HuH-7 (cell line): ENCODE measurements at regions not wholly inside any gene's neighbourhood (a gene's known extent, or its start where the extent isn't known, plus 50 kb on each side); places are given as distances from the start of the nearest gene placed in this dataset.
"Not testable (repeated sequence)": the region's sequence is repeated elsewhere in the genome, so short reads cannot be mapped to it uniquely, and the experiment has no call there.

Source experiments
- DNase-seq: peaks from one replicate; pipeline ENCODE4 v3.0.0; 2011; ENCODE audit warnings: low spot score

- DNase-seq: no peak
These were observed 278.7 kb upstream of the CHRM3 start for GRCh38 chr1:239107676-239108075.

DNA sequence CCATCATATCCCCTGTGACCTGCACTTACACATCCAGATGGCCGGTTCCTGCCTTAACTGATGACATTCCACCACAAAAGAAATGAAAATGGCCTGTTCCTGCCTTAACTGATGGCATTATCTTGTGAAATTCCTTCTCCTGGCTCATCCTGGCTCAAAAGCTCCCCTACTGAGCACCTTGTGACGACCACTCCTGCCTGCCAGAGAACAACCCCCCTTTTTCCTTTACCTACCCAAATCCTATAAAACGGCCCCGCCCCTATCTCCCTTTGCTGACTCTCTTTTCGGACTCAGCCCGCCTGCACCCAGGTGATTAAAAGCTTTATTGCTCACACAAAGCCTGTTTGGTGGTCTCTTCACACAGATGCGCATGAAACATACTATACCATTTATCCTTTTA, 279.7 kb upstream of the CHRM3 start:
- not testable (repeated sequence) for DNase-seq

GRCh38 chr1:239098400-239099037, 287.8 kb upstream of the CHRM3 start:
- no peak for DNase-seq

DNA sequence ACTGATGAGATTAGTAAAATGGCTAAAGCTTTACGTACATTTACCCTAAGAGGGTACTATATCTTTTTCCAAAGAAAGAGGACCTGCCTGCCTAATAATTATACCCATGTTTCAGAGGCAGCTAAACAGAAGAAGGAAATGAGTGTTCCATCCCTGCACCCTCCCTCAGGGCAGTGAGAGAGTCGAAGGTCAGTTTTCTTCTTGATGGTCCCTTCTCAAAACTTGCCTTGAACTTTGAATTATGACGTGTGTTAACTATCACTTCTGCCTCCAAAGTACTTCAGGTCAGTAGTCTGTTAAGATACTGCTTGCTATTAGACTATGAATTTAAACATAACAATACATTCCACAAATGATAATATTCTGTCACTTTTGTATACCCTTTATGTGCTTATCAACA, 294.8 kb upstream of the CHRM3 start:
- DNase-seq: no peak

DNA sequence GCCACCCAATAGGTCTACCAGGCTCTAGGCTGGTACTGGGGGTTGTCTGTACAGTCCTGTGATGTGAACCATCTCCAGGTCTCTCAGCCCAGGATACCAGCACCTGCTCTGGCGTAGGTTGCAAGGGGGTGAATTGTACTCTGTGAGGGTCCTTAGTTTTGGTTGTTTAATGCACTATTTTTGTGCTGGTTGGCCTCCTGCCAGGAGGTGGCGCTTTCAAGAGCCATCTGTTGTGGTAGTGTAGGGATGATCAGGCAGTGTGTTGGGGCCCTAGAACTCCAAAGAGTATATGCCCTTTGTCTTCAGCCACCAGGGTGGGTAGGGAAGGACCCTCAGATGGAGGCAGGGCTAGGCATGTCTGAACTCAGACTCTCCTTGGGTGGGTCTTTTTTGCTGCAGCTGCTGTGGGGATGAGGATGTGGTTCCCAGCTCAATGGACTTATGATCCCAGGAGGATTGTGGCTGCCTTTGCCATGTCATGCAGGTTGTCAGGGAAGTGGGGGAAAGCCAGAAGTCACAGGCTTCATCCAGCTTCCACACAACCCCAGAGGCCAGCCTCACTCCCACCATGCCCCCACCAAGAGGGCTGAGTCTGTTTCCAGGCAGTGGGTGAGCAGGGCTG, 301.8 kb upstream of the CHRM3 start:
- no peak for DNase-seq

DNA sequence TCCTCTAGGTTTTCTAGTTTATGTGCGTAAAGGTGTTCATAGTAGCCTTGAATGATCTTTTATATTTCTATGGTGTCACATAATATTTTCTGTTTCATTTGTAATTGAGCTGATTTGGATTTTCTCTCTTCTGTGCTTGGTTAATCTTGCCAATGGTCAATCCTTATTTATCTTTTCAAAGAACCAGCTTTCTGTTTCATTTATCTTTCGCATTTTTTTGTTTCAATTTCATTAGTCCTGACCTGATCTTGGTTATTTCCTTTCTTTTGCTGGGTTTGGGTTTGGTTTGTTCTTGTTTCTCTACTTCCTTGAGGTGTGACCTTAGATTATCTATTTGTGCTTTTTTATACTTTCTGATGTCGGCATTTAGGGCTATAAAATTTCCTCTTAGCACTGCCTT, 304.4 kb upstream of the CHRM3 start:
- DNase-seq: not testable (repeated sequence)

DNA sequence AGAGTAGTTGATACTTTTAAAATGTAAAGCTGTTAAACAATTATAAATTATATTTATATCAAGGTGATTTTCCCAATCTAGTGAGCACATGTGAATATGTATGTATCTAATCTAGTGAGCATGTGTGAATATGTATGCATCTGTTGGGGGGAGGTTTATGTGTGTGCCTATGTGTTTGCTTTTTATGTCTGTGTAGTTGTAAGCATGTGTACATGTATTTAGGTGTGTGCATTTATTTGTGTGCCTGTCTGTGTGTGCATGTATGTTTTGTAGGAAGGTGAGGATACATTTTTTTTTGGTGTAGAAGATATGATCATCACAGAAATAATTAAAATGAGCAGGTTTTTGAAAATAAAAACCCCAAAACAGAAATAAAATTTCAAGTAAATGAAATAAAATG, 318.9 kb upstream of the CHRM3 start:
- no peak for DNase-seq

DNA sequence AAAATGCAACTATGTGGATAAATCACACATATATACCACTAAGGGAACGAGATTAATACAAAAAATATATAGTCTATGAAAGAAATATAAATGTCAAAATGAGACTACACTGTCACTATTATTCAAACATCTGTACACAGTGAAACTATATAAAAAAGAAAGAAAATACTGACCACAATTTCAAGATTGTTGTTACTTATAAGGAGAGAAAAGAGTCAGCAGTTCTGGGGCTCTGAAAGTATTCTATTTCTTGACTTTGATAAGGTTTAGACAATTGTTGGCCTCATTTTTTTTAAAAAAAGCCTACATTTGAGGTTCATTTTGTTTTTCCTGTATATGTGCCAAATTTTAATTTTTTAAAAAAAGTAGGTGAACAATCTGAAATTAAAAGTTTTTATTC, 319.3 kb upstream of the CHRM3 start:
- no peak for DNase-seq

DNA sequence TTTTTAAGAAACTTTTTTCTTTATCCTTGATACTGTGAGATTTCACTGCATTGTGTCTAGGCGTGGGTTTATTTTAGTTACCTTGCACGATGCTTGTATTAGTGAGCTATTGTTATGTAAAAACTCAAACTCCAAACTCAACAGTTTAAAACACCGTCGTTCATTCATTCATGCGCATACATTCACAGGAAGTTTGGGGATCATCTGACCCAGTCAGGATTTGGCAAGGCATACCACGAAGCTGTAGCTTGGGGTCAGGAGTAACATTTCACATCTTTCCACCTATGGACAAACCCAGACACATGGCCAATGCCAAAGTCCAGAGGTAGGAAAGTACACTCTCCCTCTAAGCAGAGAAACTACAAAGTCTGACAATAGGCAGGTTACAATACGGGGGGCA, 324.6 kb upstream of the CHRM3 start:
- no peak for DNase-seq

DNA sequence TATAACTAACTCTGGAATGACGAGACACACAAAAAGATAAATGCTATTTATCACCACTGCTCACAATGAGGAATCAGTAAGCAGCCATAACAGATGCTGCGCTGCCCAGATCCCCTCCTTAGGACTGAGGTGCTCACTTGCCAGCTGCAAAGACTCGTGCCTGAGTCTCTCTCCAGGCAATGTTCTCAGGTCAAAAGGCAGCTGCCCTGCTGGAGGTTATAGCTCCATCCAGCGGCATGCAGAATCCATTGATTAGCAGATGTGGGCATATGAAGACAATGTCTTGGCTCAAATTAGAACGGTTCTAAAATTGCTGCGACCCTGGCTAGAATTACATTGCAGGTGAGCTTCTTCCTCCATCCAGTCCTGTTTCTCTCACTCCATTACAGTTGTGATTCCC, 328.2 kb upstream of the CHRM3 start:
- DNase-seq: no peak

GRCh38 chr1:239056940-239057339, 329.4 kb upstream of the CHRM3 start:
- DNase-seq: no peak

GRCh38 chr1:239053279-239053678, 333.1 kb upstream of the CHRM3 start:
- no peak for DNase-seq

DNA sequence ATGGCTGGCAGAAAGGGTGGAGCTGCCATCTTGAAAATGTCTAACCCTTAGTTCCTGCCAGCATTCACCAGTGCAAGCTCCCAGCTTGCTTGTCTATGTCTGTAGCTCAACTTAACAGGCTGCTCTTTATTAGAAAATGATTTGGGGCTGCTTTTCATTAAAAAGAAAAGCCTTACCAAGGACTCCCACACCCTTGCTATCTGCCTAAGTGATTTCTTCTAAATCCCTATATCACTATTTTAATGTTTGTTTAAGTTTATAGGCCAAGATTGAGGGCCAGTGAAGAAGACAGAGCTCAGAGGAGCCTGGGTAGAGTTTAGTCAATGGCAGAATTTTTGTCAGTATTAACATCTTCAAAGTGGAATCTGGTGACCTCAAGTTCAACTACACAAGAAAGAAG, 336.8 kb upstream of the CHRM3 start:
- DNase-seq: no peak

- DNase-seq: no peak
These were observed 341.5 kb upstream of the CHRM3 start for GRCh38 chr1:239044829-239045228.

DNA sequence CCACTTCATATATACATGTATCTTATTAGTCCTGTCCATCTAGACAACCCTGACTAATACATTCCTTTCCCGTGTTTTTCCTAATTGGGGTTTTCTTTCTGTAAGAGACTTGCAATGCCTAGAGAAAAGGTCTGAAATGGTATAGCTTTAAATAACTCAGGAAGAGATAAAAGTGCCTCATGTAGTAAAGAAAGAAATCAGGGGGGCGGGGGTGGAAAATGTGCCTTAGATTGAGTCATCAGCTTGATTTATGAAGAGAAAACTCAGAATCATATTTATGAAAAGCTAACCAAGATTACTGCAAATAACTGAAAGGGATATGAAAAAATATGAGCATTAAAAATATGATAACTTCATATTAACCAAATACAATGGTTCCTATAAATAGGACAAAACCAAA, 345.8 kb upstream of the CHRM3 start:
- DNase-seq: no peak

DNA sequence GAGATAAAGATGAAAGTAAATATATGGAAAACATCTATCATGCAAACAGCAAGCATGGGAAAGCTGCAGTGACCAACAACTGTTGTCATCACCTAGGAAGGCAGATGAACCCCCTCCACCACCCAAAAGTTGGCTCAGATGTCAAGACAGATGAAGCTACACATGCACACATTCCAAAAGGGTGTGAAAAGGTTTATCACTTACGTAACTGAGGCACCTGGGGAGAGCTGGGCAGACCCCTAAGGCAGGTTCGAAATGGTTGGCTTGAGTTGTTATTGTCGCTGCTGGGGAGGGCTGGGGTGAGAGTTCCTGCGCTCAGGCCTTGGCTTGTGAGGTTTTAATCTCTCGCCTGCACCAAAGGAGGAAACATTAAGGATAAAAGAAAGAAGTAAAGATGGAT, 355.1 kb upstream of the CHRM3 start:
- DNase-seq: no peak

DNA sequence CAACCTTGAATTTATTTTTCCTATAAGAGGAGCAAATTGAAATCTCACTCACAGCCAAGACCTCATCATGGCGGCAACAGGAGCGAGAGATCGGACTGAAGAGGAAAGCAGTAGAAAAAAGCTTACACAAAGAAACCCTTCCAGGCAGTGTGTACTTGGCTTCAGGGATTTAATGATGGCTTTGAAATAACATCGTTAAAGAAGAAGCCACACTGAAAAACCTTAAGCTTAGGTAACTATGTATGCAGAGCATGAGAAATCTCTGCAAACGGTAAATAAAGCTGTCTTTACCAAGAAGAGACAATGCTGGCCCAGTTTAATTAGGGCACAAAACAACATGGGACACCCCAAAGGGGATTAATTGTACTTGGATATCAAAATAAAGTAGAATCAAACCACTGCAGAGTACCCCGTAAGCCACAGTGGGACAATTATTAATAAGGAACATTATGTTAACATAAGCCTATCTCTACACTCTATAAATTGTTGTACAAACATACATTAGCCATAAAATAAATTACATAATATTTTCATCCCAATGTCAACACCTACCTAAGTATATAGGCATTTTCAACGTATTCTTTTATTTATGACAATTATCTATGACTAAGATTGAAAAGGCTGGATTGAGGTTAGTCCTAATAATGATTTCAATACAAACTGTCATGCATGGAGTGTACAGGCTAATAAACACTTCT, 360.2 kb upstream of the CHRM3 start:
- no peak for DNase-seq

- DNase-seq: no peak
These were observed 361.1 kb upstream of the CHRM3 start for GRCh38 chr1:239025223-239025622.

DNA sequence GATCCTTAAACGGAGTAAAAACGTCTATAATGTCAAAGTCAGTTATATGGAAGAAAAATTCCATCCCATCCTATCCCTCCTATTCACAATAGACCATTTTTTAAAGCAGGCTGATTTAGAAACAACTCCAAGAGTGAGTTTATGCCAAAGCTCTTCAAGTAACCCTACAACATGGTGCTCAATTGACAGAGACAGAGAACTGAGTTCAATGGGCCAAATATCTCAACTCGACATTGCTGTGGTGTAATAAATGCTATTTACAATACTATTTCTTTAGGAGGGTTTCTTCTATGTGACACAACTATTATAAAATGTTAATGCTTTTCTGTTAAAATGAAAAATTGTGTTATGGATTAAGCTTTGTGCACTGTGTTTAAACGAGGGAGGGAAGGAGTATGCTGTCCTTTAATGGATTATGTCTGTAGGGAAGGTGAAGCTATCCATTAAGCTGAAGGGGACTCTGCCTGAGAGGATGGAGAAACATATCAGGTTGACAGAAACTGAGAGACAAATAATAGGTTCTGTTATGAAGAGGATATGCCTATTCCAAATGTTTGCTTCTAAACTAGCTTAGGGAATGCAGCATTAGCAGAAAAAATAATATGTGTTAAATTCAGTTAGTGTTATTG, 362.5 kb upstream of the CHRM3 start:
- DNase-seq: no peak

GRCh38 chr1:239016337-239016736, 370.0 kb upstream of the CHRM3 start:
- DNase-seq: no peak

DNA sequence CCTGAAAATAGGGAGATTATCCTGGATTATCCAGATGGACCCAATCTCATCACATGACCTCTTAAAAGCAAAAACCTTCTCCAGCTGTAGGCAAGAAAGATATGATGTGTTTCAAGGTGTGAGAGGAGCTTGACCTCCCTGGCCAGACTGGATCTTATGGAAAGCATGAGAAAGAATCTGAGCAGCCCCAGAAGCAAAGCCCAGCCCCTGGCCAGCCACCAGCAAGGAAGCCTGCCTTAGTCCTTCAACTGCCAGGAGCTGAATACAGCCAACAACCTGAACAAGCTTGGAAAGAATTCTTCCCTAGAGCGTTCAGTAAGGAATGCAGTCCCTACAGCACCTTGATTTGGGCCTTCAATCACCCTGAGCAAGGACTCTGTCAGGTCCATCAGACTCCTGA, 375.0 kb upstream of the CHRM3 start:
- no peak for DNase-seq

DNA sequence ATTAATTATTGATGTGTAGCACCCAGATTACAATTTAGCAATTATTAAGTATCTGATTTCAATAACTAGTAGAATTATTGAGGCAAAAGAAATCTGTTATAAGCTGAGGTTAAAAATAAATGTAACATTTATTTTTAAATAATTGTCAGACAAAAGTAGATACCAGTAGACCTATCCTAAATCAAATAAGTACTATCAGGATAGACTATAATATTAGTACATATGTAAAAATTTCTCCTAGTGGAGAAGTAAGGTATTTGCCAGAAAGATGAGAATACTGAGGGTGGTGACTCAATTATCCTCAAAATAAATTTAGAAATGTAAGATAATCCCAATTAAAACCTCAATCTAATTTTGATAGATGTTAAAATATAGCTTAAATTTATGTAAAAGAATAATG, 377.8 kb upstream of the CHRM3 start:
- no peak for DNase-seq

- DNase-seq: no peak
These were observed 380.1 kb upstream of the CHRM3 start for GRCh38 chr1:239006276-239006675.
